Right kidney (tissue), 1 donor: ENCODE measurements at regions not wholly inside any gene's neighbourhood (a gene's known extent, or its start where the extent isn't known, plus 50 kb on each side); places are given as distances from the start of the nearest gene placed in this dataset.
"Not testable (repeated sequence)": the region's sequence is repeated elsewhere in the genome, so short reads cannot be mapped to it uniquely, and the experiment has no call there.

Experiments
- DNase-seq: peaks from one replicate; pipeline ENCODE4 v3.0.0-alpha.2; 2016

DNA sequence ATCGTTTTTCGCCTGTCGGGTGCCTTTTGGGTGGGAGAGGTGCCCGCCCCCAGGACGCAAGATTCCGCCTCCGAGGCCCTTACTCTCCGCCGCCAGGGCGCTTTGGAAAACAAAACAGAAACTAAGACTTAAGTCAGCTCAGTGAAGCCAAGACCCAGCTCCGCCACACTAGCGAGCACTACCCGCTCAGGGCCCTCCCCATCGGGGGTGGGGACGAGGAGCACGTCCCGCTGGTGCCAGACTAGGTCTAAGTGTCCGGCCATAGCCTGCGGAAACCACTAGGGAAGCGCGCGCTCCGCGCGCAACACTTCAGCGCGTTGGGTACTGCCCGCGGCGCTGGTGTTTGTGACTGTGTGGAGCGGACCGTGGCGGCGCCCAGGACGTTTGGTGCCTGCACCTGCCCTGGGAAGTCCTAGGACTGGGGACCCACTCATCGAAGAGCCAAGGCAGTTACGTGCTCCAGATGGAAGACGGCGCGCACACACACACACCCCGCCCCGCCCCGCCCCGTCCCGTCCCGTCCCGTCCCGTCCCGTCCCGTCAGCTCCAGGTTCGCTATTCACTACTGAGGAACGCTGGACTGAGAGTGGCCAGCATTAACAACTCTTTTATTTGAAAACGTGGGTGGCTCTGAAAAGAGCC, 57.6 kb upstream of the BOLA1 start:
- DNase-seq, result not testable (repeated sequence)

DNA sequence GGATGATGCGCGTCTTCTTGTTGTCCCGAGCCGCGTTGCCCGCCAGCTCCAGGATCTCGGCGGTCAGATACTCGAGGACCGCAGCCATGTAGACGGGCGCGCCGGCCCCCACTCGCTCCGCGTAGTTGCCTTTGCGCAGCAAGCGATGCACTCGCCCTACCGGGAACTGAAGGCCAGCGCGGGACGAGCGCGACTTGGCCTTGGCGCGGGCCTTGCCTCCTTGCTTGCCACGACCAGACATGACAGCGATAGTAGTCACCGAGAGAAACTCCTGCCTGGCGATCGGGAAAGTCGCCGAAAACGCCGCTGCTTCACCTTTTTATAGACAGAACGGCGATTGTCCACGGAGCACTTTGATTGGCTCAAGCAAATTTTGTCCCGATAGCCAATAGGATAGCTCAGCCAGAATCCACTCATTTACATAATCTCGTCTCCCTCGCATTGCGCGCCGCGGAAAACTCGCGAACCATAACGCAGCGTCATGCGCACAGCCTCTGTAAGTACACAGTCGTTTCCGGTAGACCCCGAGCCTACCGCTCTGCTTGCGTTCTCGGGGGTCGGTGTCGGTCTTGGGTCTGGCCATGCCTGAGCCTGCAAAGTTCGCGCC, 56.8 kb upstream of the BOLA1 start:
- not testable (repeated sequence) for DNase-seq

DNA sequence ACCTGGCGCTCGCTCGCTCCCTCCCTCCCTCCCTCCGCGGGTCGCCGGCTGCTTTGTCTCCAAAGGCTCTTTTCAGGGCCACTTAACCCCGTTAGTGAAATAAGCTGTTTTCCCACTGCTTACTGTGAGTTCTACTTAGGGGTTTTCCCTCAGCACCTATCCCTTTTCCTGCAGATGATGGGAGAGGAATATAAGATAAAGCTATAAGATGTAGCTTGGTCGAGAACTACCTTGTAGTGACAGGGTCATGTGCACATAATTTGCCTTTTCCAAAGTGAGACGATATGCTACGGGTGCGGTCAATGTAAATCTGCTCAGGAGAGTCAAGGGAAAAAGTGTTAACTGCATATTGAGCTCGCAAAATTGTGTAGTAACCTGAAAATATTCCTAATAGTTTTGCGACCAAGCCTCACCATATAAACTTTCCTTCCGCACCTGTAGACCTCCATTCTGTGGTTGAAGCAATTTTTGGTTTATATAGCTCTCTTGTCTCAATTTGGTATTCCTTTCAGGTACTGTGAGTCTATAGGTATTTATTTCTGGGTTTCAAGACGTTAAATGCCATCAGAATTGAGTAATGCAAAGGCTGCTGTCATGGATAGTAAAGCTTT, 55.8 kb upstream of the BOLA1 start:
- peak; percentile 57 for DNase-seq

DNA sequence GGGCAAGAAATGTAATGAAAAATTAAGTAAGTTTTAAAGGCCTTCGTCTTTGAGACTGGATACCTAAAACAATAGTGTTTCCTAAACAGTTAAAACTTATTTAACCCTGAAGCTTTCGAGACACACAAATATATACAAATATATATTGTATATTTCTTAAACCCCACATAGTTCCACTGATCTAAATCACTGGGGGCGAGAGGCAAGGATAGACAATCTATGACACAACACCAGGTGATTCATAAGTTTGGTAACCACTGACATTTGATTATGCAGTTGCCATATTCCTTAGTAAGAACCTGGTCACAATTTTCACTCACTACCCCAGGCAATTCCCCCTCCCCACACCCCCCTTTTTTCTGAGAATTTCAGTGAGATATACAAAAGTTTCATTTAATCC, 55.3 kb upstream of the BOLA1 start:
- DNase-seq, result no peak

DNA sequence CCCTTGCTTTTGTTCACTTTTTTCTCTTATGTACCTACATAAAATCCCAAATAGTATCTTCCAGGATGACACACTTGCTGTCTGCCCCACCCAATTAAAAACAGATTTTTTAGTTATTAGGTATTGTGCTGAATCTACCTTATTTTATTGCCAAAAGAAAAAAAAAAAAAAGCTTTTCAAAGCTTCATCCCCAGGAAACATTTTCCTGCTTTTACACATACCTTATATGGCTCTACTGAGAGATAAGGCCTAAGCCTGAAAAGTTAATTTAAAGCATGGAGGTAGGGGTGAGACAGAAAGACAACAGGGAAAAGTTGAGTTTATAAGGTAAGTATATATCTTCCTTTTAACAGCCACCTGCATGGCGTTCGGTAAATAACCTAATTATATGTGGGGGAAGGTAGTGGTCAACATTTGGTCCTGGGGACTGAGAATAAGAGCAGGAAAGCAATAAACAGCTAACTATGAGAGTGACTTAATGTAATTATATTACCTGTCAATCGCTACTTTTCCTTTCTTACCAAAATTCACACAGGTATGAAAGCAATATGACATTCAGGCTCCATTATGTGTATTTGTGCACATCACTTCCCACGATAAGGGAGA, 54.6 kb upstream of the BOLA1 start:
- no peak for DNase-seq

DNA sequence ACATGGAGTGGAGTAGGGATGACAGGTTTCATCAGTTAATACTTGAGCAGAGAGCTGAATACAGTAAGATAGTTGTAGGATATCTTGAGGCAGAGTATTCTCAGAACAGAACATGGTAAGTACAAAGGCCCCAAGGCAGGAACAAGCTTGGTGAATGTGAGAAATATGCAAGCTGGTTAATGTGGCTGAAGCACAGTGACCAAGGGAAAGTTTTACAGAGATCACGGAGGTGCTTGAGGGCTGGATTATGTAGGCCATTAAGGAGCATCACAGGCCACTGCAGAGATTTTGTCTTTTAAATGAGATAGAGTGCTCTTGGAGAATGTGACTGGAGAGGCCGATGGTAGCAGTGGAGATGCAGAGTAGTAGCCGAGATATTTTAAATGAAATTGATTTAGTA, 54.0 kb upstream of the BOLA1 start:
- DNase-seq, result no peak

DNA sequence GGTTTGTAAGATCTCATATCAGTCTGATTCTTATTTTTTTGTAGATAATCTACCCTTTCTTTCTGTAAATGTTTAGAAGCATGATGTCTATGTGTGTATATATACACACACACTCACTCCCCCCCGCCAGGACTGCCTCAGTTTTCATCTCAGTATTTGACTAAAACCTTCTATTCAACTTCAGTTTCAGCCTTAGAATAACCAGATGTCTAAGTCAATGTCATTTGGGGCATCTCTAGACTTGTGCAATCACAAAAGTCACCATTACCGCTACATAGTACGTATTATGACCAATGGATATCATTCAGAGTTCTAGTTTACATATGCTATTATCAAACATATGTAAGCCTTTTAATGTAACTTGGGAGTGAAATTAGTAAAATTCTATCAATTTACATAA, 53.3 kb upstream of the BOLA1 start:
- no peak for DNase-seq

DNA sequence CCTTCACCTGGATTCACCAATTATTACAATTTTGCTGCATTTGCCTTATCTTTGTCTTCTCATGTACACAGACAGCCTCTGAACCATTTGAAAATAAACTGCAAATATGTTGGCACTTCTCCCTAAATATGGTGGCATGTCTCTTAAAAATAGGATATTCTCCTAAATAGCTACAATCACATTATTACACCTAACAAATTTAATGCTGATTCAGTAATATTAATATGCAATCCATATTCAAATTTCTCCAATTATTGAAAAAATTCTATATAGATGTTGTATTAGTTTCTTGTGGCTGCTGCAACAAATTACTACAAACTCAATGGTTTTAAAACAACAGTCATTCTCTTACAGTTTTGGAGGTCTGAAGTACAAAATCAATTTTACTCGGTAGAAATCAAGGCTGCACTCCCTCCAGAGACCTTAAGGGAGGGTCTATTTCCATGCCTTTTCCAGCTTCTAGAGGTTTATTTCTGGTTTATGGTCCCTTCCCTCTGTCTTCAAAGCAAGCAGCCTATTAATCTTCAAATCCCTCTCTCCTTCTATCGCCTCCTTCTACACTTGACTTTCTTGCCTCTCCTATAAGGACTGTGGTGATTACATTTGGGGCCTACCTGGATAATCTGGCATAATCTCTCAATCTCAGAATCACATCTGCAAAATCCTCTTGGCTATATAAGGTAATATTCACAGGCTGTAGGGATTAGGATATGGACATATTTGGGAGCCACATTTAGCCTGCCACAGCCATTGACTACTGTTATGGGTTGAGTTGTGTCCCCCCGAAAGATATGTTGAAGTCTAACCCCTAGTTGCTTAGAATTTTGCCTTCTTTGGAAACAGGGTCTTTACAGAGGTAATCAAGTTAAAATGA, 52.5 kb upstream of the BOLA1 start:
- DNase-seq, result no peak

DNA sequence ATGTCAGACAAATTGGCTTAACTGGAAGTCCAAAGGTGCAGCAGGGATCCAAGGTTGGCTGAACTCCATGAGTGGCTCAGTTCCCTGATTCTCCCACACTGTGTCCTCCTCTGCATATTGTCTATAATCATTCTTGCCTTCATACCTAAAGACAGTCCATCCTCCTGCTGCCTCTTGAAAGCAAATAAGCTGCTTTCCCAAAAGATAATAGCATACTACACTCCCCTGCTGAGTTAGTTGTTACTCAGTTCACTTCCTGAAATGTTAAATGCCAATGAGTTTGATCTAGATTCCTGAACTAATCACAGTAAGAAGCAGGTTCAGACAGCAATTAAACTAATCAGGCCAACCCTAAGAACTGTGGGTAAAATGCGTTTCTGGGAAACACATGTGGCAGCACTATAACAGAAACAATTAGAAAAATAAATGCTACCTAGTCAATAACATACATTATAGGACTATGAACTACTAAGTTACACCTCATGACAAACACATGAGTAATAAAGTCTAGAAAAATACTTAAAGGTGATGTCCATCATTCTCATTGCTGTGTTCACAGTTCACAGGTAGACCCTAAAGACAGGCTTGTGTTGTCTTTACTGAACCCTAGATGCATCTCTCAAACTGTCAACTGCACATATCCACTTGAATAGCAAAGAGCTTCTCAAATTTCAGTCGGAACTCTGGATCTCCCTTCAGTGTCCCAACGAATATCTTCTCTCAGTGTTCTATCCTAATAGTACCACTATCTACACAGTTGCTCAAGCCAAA, 50.8 kb upstream of the BOLA1 start:
- DNase-seq, result peak; percentile 15

DNA sequence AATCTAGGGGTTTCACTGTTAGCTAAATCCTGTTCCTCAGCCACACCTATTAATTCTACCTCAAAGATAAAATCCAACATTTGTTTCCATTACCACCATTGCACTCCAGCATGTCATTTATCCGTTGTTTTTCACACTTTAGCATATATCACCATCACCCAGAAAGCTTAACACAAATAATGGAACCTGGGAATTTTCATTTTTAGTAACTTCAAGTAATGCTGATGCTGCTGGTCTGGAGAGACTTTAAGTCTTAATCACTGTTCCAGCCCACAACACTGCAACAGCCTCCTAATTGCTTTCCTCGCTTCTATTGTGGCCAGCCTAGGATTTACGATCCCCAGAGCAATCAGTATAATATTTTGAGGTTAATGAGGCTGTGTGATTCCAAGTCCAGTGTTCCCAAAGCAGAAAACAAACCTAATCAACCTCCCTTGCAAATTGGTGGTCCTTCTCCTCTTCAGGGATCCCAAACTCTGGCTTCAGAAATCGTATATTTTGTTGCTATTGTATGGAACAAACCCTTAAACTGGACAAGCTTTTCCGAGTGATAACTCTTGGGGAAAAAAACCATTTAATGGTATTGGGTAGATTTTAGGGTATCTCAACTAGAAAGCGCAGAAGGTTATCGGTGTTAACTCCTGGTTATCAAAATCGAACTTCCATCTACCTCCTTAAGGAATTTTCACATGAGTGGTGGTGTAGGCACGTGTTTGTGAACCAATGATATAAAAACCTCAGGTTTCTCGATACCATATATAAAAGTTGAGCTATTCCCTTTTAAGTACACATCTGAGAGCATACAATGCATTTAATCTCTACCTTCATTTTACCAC, 50.0 kb upstream of the BOLA1 start:
- DNase-seq, result peak; percentile 37
